Hematopoietic multipotent progenitor cell (in vitro differentiated cells): ENCODE measurements at regions not wholly inside any gene's neighbourhood (a gene's known extent, or its start where the extent isn't known, plus 50 kb on each side); places are given as distances from the start of the nearest gene placed in this dataset.

Experiments used
- DNase-seq, 3 donors: peaks; one replicate each; pipeline ENCODE4 v3.0.0-alpha.2; 2011 to 2015; ENCODE audit warnings: low read depth in 2 of 3, low spot score in 2 of 3

DNA sequence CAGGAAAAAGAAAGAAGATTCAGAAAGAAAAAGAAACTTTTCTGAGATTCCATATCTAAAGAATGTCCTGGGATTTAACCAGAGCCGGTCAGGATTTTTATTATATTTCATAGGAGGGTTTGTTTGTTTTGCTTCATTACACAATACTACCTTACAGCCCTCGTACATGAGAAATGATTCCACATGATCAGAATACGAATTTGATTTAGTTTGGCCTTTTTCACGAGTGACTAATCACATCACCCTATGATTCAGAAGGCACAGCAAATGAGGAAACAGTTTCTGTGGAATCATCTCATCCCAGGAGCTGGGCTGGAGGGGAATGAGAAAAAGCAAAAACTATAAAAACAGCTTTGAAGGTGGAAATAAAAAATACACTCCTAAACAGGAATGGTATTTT is 54.7 kb upstream of the VWC2 start:
- DNase-seq, result no peak

DNA sequence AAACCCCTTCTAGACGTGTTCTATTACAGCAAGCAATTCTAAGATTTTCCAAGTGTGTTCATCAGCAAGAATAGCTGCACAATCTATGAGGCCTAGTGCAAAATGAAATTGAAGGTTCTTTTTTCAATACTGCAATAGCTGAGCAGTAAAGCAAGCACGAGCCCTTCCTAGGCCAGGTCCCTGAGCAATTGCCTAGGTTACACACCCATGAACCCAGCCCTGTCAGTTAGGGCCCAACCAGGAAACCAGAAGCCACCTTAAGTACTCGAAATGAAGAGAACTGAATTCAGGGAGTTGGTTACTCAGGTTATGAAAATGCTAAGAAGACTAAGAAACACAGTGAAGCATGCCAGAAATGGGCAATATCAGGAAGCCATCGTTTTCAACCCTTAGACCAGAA is 52.0 kb upstream of the VWC2 start:
- no peak for DNase-seq
